ENCODE measurements at regions not wholly inside any gene's neighbourhood (a gene's known extent, or its start where the extent isn't known, plus 50 kb on each side); places are given as distances from the start of the nearest gene placed in this dataset.
"Not testable (repeated sequence)": the region's sequence is repeated elsewhere in the genome, so short reads cannot be mapped to it uniquely, and the experiment has no call there.

DNA sequence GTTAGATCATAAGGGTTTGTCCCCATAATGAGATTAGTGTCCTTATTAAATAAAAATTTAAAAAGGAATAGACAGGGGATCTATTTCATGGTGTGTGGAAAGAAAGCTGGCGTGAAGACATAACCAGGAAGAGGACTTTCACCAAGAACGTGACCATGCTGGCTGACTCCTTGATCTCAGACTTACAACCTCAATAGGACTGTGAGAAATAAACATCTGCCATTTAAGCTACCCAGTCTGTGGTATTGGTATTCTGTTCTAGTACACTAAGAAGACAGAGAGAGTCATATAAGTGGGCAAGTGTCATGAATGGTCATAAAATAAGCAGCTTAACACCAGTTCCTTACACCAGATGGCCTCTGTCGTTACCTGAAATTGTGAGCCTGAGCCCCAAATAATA lies 259.4 kb upstream of the CCNG1 start:
- no peak for DNase-seq
- intact Hi-C loops (cut with micrococcal nuclease): no loop called here
- no peak for ATAC-seq

- DNase-seq (no peak), ATAC-seq (no peak)
- intact Hi-C loops (cut with micrococcal nuclease): no loop called here
Measured at GRCh38 chr5:163185315-163185714, 252.1 kb upstream of the CCNG1 start.

- intact Hi-C loops (cut with micrococcal nuclease): no loop called here
- ATAC-seq (no peak), DNase-seq (no peak)
Measured at GRCh38 chr5:163189023-163189553, 248.3 kb upstream of the CCNG1 start.

- no peak for ATAC-seq
- intact Hi-C loops (cut with micrococcal nuclease): no loop called here
- DNase-seq: no peak
Measured at GRCh38 chr5:163190283-163190682, 247.1 kb upstream of the CCNG1 start.

- DNase-seq (no peak), ATAC-seq (no peak)
- intact Hi-C loops (cut with micrococcal nuclease): no loop called here
Measured at GRCh38 chr5:163190784-163191183, 246.6 kb upstream of the CCNG1 start.

GRCh38 chr5:163193886-163194285 lies 243.5 kb upstream of the CCNG1 start:
- ATAC-seq: no peak
- intact Hi-C loops (cut with micrococcal nuclease): no loop called here
- DNase-seq: no peak

DNA sequence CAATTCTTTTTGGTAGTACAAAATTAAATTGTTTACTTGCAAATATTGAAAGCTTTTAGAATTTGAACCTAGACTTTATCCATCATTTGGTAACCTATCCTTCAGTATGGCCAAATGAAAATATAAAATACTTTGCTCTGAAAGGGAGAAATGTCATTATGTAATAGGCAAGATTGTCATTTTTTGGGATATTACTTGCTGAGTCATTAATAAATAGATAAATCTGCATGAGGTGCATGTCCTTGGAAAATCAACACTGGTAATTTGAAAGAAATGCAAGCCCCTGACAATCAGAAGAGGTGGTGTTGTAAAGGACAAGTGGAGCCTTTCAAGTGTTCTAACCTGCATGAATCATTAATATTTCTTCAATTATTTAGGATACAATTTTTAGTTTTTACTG lies 231.8 kb upstream of the CCNG1 start:
- ATAC-seq: no peak
- DNase-seq: no peak
- intact Hi-C loops (cut with micrococcal nuclease): no loop called here

- intact Hi-C loops (cut with micrococcal nuclease): no loop called here
- ATAC-seq: no peak
Measured at GRCh38 chr5:163221581-163221980, 215.8 kb upstream of the CCNG1 start.

GRCh38 chr5:163222982-163223381 lies 214.4 kb upstream of the CCNG1 start:
- ATAC-seq (no peak), DNase-seq (no peak)
- intact Hi-C loops (cut with micrococcal nuclease): no loop called here

More at GRCh38 chr5:163221581-163221980, 215.8 kb upstream of the CCNG1 start:
- DNase-seq: no peak

GRCh38 chr5:163244445-163244987 lies 192.9 kb upstream of the CCNG1 start:
- intact Hi-C loops (cut with micrococcal nuclease): no loop called here
- no peak for ATAC-seq

GRCh38 chr5:163245584-163245983 lies 191.8 kb upstream of the CCNG1 start:
- ATAC-seq: no peak
- DNase-seq: no peak
- intact Hi-C loops (cut with micrococcal nuclease): no loop called here

More at GRCh38 chr5:163244445-163244987, 192.9 kb upstream of the CCNG1 start:
- DNase-seq: no peak

- intact Hi-C loops (cut with micrococcal nuclease): no loop called here
- DNase-seq (no peak), ATAC-seq (no peak)
Measured at GRCh38 chr5:163248333-163248732, 189.1 kb upstream of the CCNG1 start.

GRCh38 chr5:163248871-163249270 lies 188.5 kb upstream of the CCNG1 start:
- intact Hi-C loops (cut with micrococcal nuclease): no loop called here
- ATAC-seq (no peak), DNase-seq (no peak)

DNA sequence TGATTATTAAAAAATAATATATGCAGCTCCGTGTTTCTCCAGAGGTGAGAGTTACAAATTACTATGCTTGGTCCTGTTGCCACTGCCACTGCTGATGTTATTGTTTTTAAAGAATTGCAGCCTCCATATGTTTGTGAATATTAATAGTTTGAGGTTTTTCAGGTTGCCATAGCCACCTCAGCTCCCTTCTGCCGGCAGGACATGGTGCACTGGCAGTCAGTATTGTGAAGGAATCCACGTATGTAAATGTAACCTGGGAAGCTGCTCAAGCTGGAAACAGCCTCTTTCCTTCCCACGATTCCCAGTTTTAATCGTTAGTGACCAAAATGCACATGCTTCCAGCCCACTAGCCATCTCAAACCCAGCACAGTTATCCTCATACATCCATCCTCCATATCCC lies 184.4 kb upstream of the CCNG1 start:
- intact Hi-C loops (cut with micrococcal nuclease): no loop called here
- no peak for DNase-seq
- no peak for ATAC-seq

- DNase-seq: no peak
- intact Hi-C loops (cut with micrococcal nuclease): no loop called here
- ATAC-seq: no peak
Measured at GRCh38 chr5:163259495-163259894, 177.9 kb upstream of the CCNG1 start.

DNA sequence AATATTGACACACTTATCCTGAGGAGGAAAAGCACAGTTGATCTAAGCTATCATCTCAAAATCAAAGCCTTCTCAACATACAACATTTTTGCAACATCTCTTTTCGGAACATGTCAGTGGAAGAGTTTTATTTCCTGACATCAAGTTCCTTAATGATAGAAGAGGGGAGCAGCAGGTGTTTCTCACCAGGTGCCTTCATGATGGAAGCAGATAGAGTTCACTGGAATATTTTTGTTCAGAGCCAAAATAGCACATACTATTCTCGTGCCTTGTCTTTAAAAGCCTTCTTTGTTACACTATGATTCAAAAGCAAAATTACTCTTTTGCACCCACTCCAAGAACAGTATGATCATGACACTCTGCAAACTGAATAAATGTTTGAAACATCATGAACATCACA lies 176.9 kb upstream of the CCNG1 start:
- ATAC-seq (no peak), DNase-seq (no peak)
- intact Hi-C loops (cut with micrococcal nuclease): no loop called here

GRCh38 chr5:163260961-163261360 lies 176.4 kb upstream of the CCNG1 start:
- intact Hi-C loops (cut with micrococcal nuclease): no loop called here
- DNase-seq (no peak), ATAC-seq (no peak)

- ATAC-seq (peak; percentile 24), DNase-seq (peak; percentile 21)
- intact Hi-C loops (cut with micrococcal nuclease): no loop called here
Measured at GRCh38 chr5:163261647-163262269, 175.6 kb upstream of the CCNG1 start.

DNA sequence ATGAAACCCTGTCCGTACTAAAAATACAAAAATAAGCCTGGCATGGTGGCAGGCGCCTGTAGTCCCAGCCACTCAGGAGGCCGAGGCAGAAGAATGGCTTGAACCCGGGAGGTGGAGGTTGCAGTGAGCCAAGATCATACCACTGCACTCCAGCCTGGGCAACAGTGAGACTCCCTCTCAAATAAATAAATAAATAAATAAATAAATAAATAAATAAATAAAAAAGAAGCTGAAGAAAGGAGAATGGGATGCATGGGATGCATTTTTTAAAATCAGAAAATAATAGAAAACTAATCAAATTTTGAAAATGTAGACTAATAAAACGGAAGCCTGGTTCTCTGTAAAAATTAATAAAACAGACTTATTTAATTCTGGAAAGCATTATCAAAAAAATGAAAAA lies 171.1 kb upstream of the CCNG1 start:
- ATAC-seq; DNase-seq; intact Hi-C loops (cut with micrococcal nuclease): not testable (repeated sequence)

- intact Hi-C loops (cut with micrococcal nuclease): no loop called here
- no peak for ATAC-seq
Measured at GRCh38 chr5:163269624-163270023, 167.8 kb upstream of the CCNG1 start.

DNA sequence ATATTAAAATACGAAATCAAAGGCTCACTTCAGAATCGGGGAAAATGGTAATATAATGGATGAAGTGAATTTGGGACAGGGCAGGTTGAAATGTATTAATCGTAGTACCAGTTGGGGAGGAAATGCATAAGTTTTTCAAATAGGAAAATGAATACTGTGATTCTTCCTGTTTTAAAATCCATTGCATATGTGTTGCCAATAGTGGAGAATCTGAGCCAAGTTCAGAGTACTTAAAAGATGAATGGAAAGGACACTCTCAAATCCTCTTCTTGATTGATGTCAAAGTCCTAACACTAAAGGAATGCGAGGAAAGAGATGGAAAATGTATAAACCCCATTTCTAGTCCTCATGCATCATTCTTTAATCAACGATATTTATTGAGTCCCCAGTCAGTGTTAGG lies 160.9 kb upstream of the CCNG1 start:
- ATAC-seq: no peak
- intact Hi-C loops (cut with micrococcal nuclease): no loop called here

More at GRCh38 chr5:163269624-163270023, 167.8 kb upstream of the CCNG1 start:
- no peak for DNase-seq

More for the DNA sequence above, 160.9 kb upstream of the CCNG1 start:
- DNase-seq: no peak

Measured in left ventricle myocardium superior (tissue), 1 donor.